Mucosa of descending colon (tissue), 3 donors: ENCODE measurements at regions not wholly inside any gene's neighbourhood (a gene's known extent, or its start where the extent isn't known, plus 50 kb on each side); places are given as distances from the start of the nearest gene placed in this dataset.

Experiments used
- ATAC-seq: fragments of 200-7000 bp; cut with Tn5 transposase; one replicate; pipeline ENCODE4 v1.9.1; 2020; ENCODE audit warnings: mild to moderate bottlenecking, moderate library complexity
- DNase-seq, 3 donors: peaks; one replicate each; pipeline ENCODE4 v3.0.0-alpha.2; 2020
- H3K36me3 ChIP-seq: fragments of 200-600 bp; one replicate; pipeline ENCODE4 v1.8.0; 2021; ENCODE audit warnings: low read depth, mild to moderate bottlenecking
- H3K4me1 ChIP-seq: fragments of 200-600 bp; one replicate; pipeline ENCODE4 v1.8.0; 2021; ENCODE audit warnings: low read depth, mild to moderate bottlenecking
- H3K4me3 ChIP-seq: fragments of 200-600 bp; one replicate; pipeline ENCODE4 v1.8.0; 2021; ENCODE audit warnings: mild to moderate bottlenecking
- H3K9me3 ChIP-seq: fragments of 200-600 bp; one replicate; pipeline ENCODE4 v1.8.0; 2021; ENCODE audit warnings: mild to moderate bottlenecking
- CTCF ChIP-seq: fragments of 200-600 bp; IDR thresholded peaks from one replicate; pipeline ENCODE4 v1.8.0; 2022; ENCODE audit warnings: antibody characterized with exemption, mild to moderate bottlenecking
- intact Hi-C, 2 donors: fragments of 100-400 bp; cut with DNase I in 1 of 2; cut with micrococcal nuclease in 1 of 2; formaldehyde crosslinking; loops; one replicate each; pipeline versions ENCODE4 v1.11.0 to v1.11.1; 2022; cut with DNase I, micrococcal nuclease
- donor health status: DM: no; HTN: no; CAD: no; lungs with moderate emphysema.
- donor health status: DM: no; HTN: no; CAD: no.
- donor health status: DM: no; HTN: yes; CAD: no.

GRCh38 chr2:195279840-195280427, 377.1 kb upstream of the SLC39A10 start:
- no peaks in the 10 kb centered on the region for H3K4me1 ChIP-seq
- intact Hi-C loops, result no loop called here
- H3K4me3 ChIP-seq, result no peak overlapping the region
- no peaks in the 10 kb centered on the region for H3K9me3 ChIP-seq
- DNase-seq (no peak), ATAC-seq (no peak)
- H3K36me3 ChIP-seq, result no peaks in the 10 kb centered on the region
- TF ChIP-seq CTCF, result no peak

GRCh38 chr2:195270466-195271039, 386.5 kb upstream of the SLC39A10 start:
- intact Hi-C loops, result no loop called here
- no peaks in the 10 kb centered on the region for H3K4me1 ChIP-seq
- ATAC-seq (no peak), DNase-seq (no peak)
- no peak overlapping the region for H3K4me3 ChIP-seq
- H3K9me3 ChIP-seq, result no peaks in the 10 kb centered on the region
- no peak for TF ChIP-seq CTCF
- H3K36me3 ChIP-seq, result no peaks in the 10 kb centered on the region

GRCh38 chr2:195269220-195269619, 387.8 kb upstream of the SLC39A10 start:
- ATAC-seq (no peak), DNase-seq (no peak)
- Histone ChIP-seq H3K9me3 (no peaks in the 10 kb centered on the region), H3K4me1 (no peaks in the 10 kb centered on the region), H3K36me3 (no peaks in the 10 kb centered on the region), H3K4me3 (no peak overlapping the region)
- intact Hi-C loops, result no loop called here
- no peak for TF ChIP-seq CTCF

GRCh38 chr2:195257979-195258378, 399.0 kb upstream of the SLC39A10 start:
- DNase-seq (no peak), ATAC-seq (no peak)
- no peaks in the 10 kb centered on the region for H3K4me1 ChIP-seq
- no peaks in the 10 kb centered on the region for H3K36me3 ChIP-seq
- H3K4me3 ChIP-seq, result no peak overlapping the region
- intact Hi-C loops, result no loop called here
- H3K9me3 ChIP-seq, result no peaks in the 10 kb centered on the region
- TF ChIP-seq CTCF, result no peak

GRCh38 chr2:195252018-195252417, 405.0 kb upstream of the SLC39A10 start:
- intact Hi-C loops, result no loop called here
- H3K36me3 ChIP-seq, result no peaks in the 10 kb centered on the region
- H3K4me1 ChIP-seq, result no peaks in the 10 kb centered on the region
- DNase-seq, result no peak
- no peak overlapping the region for H3K4me3 ChIP-seq
- no peaks in the 10 kb centered on the region for H3K9me3 ChIP-seq
- no peak for ATAC-seq
- no peak for TF ChIP-seq CTCF

GRCh38 chr2:195251214-195251613, 405.8 kb upstream of the SLC39A10 start:
- Histone ChIP-seq H3K4me3 (no peak overlapping the region), H3K36me3 (no peaks in the 10 kb centered on the region), H3K4me1 (no peaks in the 10 kb centered on the region), H3K9me3 (no peaks in the 10 kb centered on the region)
- no peak for ATAC-seq
- intact Hi-C loops, result no loop called here
- no peak for DNase-seq
- TF ChIP-seq CTCF, result no peak
